ENCODE measurements at regions not wholly inside any gene's neighbourhood (a gene's known extent, or its start where the extent isn't known, plus 50 kb on each side); places are given as distances from the start of the nearest gene placed in this dataset.

DNA sequence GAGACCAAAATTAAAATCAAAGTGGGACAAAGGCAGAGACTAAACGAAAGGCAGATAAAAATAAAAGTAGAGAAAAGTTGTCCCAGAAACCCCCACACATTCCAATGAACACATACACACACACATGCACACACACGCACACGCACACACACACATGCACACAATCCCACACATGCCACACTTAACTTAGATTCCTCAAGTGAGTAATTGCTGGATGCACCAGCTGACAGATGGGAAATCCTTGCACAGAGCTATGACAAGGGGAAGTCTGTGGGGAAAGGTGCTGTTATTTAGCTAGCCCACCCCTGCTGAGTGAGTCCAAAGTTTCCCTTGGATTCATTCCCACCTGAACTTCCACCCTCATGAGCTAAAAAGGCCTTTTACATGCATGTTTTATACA is 233.9 kb downstream of the RAB28 start:
- DNase-seq (ENCODE audit: low spot score): no peak

DNA sequence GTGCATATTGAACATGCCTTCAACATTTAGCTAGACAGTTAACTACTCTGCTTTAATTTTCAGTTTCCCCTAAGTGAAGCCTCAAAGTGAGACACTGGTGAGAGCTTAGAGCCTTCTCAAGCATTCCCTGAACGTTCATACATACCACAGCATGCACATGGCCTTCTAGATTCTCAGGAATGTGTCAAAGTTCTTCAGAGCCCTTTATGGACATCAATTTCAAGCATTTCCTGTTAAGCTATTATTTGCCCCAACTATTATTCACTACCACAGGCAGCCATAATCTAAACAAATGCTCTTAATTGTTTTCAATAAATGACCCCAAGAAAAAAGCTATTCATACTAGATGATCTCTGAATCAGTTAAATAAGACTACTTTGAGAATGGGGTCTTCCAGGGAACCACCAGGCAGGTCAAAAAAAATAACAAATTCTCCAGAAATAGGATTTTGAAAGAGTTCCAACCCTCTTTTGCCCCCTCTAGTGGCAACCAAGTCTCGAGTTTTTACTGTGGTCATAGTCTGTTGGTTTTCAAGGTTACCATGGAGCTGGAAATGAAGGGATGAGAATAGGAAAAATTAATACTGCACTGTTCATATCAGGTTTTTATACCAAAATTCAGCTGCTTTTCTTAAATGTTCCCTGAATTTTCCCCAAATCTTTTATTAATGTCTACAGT is 235.4 kb downstream of the RAB28 start:
- no peak for DNase-seq (ENCODE audit: low spot score)

DNA sequence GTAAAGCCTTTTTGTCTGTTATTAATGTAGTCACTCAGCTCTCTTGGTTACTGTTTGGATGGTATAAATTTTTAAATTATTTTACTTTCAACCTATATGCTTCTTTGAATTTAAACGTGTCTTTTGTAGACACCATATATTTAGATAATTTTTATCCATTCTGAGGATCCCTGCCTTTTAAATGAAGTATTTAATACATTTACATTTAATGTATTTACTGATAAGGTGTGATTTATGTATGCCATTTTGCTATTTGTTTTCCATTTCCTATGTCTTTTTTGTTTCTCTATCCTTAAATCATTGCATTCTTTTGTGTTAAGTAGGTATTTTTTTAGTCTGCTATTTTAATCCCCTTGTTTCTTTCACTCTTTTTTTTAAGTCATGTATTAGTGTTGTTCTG is 238.0 kb downstream of the RAB28 start:
- DNase-seq (ENCODE audit: low spot score): no peak

DNA sequence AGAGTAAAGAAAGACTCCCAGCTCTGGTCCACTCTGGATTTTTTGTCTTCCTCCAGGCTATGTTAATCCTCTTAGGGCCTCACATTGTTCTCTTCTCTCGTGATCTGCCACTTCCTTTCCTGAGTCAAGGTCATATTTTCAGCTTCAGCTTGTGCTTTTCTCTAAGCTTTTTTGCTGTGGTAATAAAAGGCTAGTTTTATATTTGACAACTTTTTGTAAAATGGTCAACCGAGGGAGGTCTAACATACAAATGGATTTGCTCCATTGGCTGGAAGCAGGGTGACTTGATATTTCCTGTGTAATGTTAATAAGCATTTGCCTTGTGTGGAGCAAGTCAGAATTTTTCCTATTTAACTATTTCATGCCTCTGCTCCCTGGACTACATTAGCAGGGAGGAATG is 239.7 kb downstream of the RAB28 start:
- no peak for DNase-seq (ENCODE audit: low spot score)

DNA sequence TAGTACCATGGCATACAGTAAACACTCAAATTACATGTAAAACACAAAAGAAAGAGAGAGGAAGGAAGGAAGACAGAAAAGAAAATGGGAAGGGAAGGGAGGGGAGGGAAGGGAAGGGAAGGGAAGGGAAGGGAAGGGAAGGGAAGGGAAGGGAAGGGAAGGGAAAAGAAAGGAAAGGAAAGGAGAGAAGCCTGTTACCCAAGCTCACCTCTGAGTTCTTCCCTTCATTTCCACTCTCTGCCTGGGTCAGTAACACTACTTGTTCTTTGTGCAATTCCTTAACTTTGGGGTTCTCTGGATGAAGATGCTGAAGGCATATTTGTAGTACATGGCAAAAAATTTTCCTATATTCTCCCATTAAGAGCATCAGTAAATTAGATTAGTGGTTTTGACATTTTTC is 241.0 kb downstream of the RAB28 start:
- no peak for DNase-seq (ENCODE audit: low spot score)

DNA sequence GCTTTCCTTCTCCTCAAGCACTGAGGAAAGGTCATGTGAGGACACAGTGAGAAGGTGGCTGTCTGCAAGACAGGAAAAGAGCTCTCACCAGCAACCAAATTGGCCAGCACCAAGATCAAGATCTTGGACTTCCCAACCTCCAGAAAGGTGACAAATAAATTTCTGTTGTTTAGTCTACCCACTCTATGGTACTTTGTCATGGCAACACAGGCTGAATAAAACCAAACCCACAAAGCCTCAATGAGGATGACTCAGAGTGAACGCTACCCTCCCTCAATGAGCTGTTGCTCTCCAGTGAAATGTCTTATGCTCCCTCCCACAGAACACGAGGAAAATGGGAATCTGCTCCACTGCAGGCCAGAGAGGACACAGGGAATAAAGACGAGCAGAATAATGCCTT is 244.1 kb downstream of the RAB28 start:
- no peak for DNase-seq (ENCODE audit: low spot score)

DNA sequence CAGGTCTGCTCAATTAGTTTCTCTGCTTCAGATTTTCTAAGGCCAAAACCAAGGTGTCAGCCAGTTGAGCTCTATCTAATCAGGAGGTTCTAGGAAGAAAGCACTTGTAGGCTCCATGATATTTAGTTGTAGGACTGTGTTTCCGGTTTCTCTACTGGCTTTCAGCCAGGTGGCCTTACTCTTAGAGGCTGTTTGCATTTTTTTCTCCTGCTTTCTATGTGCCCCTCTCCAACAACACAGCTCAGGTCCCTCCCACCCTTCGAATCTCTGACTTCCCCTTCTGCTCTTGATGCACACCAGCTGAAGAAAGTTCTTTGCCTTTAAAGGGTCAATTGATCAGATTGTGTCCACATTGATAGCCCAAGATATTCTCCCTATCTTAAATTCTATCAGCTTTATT is 245.2 kb downstream of the RAB28 start:
- DNase-seq (ENCODE audit: low spot score): no peak

DNA sequence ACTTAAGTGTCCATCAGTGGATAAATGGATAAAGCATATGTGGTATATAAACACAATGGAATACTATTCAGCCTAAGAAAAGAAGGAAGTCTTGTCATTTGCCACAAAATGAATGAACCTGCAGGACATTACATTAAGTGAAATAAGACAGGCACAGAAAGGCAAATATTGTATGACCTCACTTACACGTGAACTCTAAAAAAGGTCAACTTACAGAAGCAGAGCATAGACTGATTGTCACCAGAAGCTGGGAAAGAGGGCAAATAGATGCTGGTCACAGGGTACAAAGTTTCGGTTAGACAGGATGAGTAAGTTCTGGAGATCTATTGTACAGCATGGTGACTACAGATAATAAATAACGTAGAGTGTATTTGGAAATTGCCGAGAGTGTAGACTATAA is 247.7 kb downstream of the RAB28 start:
- DNase-seq (ENCODE audit: low spot score): no peak

DNA sequence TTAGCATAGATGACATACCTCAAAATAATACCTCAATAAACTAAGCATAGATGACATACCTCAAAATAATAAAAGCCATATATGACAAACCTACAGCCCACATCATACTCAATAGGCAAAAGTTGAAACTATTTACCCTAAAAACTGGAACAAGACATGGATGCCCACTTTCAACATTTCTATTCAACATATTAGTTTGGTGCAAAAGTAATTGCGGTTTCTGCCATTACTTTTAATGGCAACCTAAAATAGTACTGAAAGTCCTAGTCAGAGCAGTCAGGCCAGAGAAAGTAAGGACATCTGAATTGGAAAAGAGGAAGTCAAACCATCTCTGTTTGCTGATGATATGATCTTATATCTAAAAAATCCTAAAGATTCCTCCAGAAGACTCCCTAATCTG is 250.4 kb downstream of the RAB28 start:
- no peak for DNase-seq (ENCODE audit: low spot score)

DNA sequence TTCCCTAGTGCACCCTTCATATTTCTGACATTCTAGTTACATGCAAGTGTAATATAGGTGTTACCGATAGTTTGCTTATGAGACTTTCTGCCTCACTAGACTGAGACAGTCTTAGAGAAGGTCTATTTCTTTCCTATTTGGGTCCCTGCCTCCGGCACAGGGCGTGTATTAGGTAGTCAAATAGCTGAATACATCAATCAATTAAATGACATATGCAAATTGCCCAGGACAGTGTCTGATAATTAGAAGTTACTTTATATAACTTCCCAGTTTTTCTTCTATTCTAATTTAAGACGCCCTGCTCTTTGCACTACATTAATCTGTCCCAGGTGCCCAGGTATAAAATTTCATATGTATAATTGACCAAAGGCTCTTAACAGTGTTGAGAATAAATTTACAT is 264.2 kb downstream of the RAB28 start:
- no peak for DNase-seq (ENCODE audit: low spot score)

DNA sequence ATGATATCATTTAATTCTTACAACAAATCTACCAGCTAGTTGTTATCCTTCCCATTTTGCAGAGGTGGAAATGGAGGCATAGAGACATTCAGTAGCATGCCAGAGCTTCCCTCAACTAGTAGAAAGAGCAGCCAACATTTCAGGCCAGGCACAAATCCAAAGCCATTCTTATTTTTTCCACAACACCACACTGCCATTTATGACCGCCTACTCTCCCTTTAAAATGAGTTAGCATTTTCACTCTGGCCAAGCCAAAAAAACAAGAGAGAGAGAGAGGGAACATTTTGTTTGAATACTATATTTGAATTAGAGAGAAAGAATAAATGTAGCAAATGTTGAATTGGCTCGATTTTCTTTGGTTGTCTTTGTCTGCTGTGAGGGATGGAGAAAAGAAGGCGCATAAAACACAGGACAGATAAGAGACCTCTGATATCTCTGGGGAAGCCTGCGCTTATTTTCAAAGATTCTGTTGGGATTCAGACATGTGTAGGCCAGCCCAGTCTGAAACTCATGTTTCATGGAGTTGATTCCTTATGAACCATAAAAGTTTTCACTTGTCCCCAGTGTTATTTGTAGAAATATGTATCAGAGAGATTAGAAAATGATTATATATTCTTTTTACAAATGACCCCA is 265.7 kb downstream of the RAB28 start:
- no peak for DNase-seq (ENCODE audit: low spot score)

DNA sequence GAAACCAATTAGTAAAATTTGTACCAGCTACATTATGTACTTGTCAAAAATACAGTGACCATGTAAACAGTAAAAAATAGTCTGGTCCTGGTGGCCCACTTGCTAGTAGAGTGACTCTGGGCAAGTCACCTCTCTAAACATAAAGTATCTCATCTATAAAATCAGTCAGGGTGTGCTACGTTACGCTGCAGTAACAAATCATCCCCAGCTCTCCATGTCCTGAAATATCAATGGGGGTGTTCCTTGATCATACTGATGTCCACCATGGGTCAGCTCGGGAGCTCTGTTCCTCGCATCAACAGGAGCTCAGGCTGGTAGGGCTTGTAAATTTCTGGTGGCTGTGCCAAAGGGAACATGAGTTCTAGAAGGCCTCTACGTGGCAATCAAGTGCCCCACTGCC is 268.6 kb downstream of the RAB28 start:
- no peak for DNase-seq (ENCODE audit: low spot score)

DNA sequence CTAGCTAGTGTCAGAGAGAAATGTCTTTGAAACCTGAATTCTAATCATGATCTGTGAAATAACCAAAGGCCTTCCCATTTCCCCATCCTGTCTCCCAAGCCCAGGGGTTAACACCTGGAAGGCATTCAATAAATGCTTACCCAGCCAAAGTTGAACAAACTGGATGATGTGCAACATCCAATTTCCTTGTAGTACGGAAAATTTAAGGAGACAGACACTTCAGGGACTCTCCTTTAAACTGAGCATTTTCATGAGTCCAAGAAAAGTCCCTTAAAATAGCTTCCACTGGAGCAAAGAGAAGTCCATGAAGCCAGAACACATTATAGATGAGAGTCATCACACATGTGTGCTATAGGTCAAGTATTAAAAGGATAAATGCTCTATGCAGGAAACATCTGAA is 271.2 kb downstream of the RAB28 start:
- no peak for DNase-seq (ENCODE audit: low spot score)

DNA sequence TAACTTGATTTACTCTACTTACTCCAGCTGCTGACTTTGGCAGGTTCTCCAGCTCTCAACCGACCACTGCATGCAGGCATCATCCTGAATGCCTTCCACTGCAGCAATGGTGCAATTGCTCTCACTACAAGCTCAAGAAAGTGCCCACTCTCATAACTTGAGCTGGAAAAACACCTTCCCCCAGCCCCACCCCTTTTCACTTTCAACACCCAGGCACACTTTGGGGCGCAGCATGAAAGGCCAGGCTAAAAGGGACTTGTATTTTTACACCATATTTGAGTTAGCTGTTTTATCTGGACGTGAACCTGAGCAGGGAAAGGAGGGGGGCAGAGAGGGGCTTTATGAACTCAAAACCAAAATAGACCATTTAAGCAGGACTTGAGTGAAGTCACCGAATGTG is 274.5 kb downstream of the RAB28 start:
- no peak for DNase-seq (ENCODE audit: low spot score)

DNA sequence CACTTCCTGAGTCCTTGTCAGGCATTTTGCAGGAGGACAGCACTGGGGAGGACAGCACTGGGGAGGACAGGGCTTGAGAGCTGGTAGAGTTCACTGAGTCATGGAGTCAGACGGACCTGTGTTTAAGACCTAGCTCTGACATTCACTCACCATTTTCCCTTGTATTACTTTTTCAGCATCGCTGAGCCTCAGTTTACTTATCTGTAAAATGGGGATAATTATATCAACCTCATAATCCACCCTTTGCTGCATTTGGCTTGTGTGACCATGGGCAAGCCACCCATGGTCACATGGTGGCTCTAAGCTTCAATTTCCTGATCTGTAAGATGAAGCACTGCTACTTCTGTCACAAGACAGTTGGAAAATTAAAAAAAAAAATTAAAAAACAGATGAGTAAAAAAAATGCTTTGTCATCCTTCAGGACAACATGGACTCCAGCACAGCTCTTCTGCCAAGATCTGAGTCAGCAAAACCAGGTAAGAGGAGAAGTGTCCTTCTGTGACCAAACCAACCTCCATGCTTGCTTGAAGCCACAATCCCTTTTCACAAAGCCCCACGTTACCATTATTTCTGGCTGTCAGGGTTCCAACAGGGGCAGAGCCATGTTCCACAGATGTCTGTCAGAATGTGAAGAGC is 275.5 kb downstream of the RAB28 start:
- DNase-seq (ENCODE audit: low spot score): no peak

DNA sequence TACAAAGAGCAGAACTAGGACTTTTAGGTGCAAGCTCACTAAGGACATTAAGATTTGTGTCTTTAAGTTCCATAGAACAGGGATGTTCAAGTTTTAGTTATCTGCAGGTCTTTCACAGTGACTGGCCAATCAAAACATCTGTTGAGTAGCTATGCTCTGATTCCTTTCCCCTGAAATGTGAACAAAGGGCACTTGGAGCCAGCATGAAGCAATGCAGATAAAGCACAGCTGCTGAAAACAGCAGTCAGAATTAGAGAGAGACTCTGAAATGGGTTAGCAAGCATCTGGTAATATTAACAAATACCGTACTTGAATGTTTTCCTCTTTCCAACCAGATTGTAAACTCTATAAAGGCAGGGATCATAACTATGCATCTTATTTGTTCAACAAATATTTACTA is 276.9 kb downstream of the RAB28 start:
- no peak for DNase-seq (ENCODE audit: low spot score)

DNA sequence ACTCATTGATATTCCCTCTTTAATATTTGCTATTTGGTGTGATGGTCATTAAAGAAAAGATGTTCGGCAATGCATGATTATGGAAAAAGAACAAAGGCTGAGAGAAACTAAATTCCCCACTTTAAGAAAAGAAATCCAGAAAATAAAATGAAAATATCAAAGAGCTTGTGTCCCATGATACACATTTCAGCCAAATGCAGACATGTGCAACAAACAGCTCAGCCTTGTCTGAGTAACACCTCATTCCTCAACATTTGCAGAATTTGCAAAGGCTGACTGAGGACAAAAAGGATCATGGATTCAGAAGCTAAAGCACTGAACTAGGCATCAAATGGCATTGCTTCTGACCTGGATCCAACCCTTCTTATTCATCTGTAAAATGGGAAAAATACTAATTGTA is 281.0 kb downstream of the RAB28 start:
- DNase-seq (ENCODE audit: low spot score): no peak

DNA sequence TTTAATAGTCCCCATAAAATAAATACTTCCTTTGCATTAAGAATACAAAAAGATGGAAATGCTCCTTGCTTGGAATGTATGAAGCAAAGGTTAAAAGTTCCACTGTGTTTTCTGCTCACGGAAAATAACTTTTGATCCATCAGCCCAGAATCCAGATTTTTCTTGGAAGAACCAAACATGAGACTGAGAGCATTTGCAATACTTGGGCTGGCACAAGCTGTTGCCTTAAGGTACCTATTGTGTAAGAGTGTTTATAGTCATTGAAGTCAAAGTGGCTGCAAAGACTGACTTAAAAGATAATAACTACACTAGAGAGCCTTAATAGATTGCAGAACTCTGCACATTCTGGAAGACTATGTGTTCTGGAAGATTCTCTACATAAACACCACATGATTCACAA is 281.4 kb downstream of the RAB28 start:
- DNase-seq (ENCODE audit: low spot score): no peak

DNA sequence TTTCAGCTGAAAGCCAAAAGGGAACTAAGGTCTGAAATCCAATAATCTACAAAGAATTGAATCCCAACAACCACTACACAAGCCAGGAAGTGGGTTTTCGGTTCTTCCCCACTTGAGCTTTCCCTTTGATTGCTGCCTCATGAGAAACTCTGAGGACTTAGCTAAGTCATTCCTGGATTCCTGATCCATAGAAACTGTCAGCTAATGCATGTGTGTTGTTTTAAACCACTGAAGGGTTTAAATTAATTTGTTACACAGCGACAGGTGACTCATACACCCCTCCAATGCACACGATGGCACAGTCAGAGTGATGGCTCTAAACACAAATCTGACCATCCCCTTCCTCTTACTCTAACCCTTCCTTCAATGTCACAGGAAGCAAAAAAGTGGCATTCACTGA is 282.9 kb downstream of the RAB28 start:
- no peak for DNase-seq (ENCODE audit: low spot score)

DNA sequence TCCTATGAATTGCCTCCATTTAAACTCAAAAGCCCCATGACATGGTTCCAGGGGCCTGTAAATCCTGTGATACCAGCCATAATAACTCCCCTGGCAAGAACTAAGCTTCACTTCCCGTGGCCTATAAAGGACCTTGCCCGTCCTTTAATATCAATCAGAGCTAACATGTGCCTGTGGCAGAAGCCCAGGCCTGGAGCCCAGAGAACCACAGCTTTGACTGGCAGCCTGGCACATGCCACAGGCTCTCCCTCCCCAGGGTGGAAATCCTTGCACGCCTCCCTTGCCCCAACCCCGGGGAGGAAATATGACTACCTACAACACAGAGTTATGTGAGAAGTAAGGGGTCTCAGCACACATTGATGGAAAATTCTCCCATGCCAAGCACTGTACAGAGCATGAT is 287.4 kb downstream of the RAB28 start:
- DNase-seq (ENCODE audit: low spot score): no peak

DNA sequence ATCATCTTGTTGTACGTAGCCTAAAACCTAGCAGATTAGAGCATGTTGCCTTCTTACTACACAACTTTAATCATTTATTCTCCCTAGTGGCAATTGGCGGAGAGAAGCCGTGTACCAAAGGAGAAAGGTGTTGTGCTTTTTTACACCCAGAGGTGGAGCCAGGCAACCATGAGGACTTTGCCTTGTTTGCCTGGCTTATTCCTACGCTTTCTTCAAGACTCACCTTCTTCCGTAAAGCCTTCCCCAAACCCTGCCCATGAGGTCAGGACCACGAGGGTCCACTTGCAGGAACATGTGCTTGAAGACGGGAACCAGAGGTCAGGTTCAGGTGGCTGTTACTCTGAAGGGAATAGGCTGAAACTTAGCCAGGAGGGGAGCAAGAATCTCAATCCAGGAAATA is 290.5 kb downstream of the RAB28 start:
- DNase-seq (ENCODE audit: low spot score): no peak

DNA sequence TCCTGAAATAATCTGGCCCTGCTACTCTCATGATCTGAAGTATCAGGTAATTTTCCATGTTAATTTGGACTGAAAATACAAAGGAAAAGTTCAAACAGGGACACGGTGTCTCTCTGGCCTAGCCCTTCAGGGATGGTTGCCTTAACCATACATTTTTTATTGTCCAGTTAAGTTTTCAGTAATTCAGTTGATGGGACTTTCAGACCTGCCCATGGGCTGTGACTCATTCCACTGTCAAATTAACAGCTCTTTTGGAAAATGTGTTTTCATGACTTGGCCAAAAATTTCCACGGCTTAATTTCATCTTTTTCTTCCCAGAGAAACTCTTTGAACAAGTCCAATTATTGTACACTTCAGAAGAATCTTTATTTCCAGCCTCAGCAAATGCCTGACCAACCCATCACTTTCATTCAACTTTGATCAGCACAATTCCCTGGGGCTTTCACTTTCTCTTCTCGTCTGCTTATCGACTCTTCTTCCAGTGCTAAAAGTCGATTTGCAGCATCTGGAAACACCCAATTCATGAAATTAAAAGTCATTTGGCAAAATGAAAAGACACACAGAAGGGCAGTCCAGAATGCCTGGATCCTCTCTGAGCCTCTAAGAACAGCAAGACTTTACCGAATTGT is 293.9 kb downstream of the RAB28 start:
- no peak for DNase-seq (ENCODE audit: low spot score)

DNA sequence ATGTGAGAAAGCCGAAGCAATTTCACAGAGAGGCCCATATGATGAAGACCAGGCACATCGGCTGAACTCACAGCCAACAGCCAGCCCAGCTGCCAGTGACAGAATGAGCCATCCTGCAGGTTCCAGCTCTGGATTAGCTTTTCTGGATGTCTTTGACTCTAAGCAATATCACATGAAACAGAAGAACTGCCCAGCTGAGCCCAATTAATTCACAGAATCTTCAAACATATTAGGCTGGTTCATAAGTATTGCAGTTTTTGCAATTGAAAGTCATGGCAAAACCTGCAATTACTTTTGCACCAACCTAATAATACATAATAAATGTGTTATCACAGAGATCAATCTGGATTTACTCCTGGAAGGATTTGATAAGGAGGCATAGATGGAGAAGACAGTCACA is 299.9 kb downstream of the RAB28 start:
- no peak for DNase-seq (ENCODE audit: low spot score)
